ENCODE measurements at regions not wholly inside any gene's neighbourhood (a gene's known extent, or its start where the extent isn't known, plus 50 kb on each side); places are given as distances from the start of the nearest gene placed in this dataset.

- TF ChIP-seq POLR2AphosphoS5 (IDR thresholded peaks at IDR 0.05; ENCODE audit: low read depth, low read length) = no peak
- TF ChIP-seq POLR2A (IDR thresholded peaks at IDR 0.05; ENCODE audit: low read depth, low read length) = no peak
These were observed 193.8 kb upstream of the GOLIM4 start for GRCh38 chr3:168289471-168290008.
